Smooth muscle cell (in vitro differentiated cells): ENCODE measurements at regions not wholly inside any gene's neighbourhood (a gene's known extent, or its start where the extent isn't known, plus 50 kb on each side); places are given as distances from the start of the nearest gene placed in this dataset.

Source experiments
- DNase-seq: peaks from one replicate; lab custom pipeline; 2025; ENCODE audit not compliant: unreplicated experiment; lab: John Stamatoyannopoulos, UW
- H2AFZ ChIP-seq: fragments of 200-600 bp; sonication (generic); 2 replicates; pipeline ENCODE4 v1.6.0; 2016; ENCODE audit warnings: antibody characterized with exemption, low read depth, mild to moderate bottlenecking
- H3F3A ChIP-seq: fragments of 200-600 bp; sonication (generic); 2 replicates; pipeline ENCODE4 v1.6.0; 2017; ENCODE audit warnings: antibody characterized with exemption, low read depth
- H3K27ac ChIP-seq: fragments of 200-600 bp; sonication (generic); 2 replicates; pipeline ENCODE4 v1.5.1; 2016; ENCODE audit warnings: low read depth, mild to moderate bottlenecking
- H3K27me3 ChIP-seq: fragments of 200-600 bp; sonication (generic); 2 replicates; pipeline ENCODE4 v1.6.1; 2016; ENCODE audit warnings: low read depth, mild to moderate bottlenecking
- H3K36me3 ChIP-seq: fragments of 200-600 bp; sonication (generic); 2 replicates; pipeline ENCODE4 v1.5.1; 2016; ENCODE audit warnings: low read depth
- H3K4me1 ChIP-seq: fragments of 200-600 bp; sonication (generic); 2 replicates; pipeline ENCODE4 v1.5.1; 2016; ENCODE audit warnings: low read depth
- H3K4me2 ChIP-seq: fragments of 200-600 bp; sonication (generic); 2 replicates; pipeline ENCODE4 v1.6.0; 2016; ENCODE audit warnings: mild to moderate bottlenecking
- H3K4me3 ChIP-seq: fragments of 200-600 bp; sonication (generic); 2 replicates; pipeline ENCODE4 v1.5.1; 2016; ENCODE audit warnings: mild to moderate bottlenecking
- H3K79me2 ChIP-seq: fragments of 200-600 bp; sonication (generic); 2 replicates; pipeline ENCODE4 v1.6.0; 2016; ENCODE audit warnings: low read depth, mild to moderate bottlenecking
- H3K9ac ChIP-seq: fragments of 200-600 bp; sonication (generic); 2 replicates; pipeline ENCODE4 v1.6.0; 2016; ENCODE audit warnings: low read depth
- H3K9me3 ChIP-seq: fragments of 200-600 bp; sonication (generic); replicated peaks from 2 replicates; pipeline ENCODE4 v1.5.1; 2016; ENCODE audit warnings: low read depth
- H4K20me1 ChIP-seq: fragments of 200-600 bp; sonication (generic); 2 replicates; pipeline ENCODE4 v1.6.0; 2016; ENCODE audit warnings: low read depth
- CTCF ChIP-seq: fragments of 200-600 bp; sonication (generic); IDR thresholded peaks from 2 replicates; pipeline ENCODE4 v1.5.1; 2017; ENCODE audit warnings: borderline replicate concordance, mild to moderate bottlenecking, antibody characterized with exemption; ENCODE audit not compliant: insufficient read depth, poor library complexity, severe bottlenecking
- WGBS: methylation state at CpG from one replicate; pipeline ENCODE4 v1.1.7; 2016; ENCODE audit warnings: low lambda C conversion rate; 5-methylcytosine and 5-hydroxymethylcytosine counted together

GRCh38 chr2:176592216-176592615 lies 323.0 kb downstream of the MTX2 start:
- H3K36me3 ChIP-seq, result no peaks in the 10 kb centered on the region
- H3K4me1 ChIP-seq, result no peaks in the 10 kb centered on the region
- H3K27ac ChIP-seq, result no peak overlapping the region
- no peaks in the 10 kb centered on the region for H3K9me3 ChIP-seq
- no peak for TF ChIP-seq CTCF
- no peak overlapping the region for H3K4me2 ChIP-seq
- H3F3A ChIP-seq, result no peaks in the 10 kb centered on the region
- H3K79me2 ChIP-seq, result no peaks in the 10 kb centered on the region
- no peak for DNase-seq
- H3K4me3 ChIP-seq, result no peak overlapping the region
- no peak overlapping the region for H2AFZ ChIP-seq
- no peaks in the 10 kb centered on the region for H4K20me1 ChIP-seq
- H3K9ac ChIP-seq, result no peak overlapping the region
- 38% methylated on average over 6 of the region's 6 CpGs for WGBS
- peaks cover under 1% of the 10 kb centered on the region for H3K27me3 ChIP-seq

GRCh38 chr2:176595986-176596385 lies 326.7 kb downstream of the MTX2 start:
- no peaks in the 10 kb centered on the region for H3F3A ChIP-seq
- H3K4me2 ChIP-seq, result no peak overlapping the region
- no peaks in the 10 kb centered on the region for H3K79me2 ChIP-seq
- no peak overlapping the region for H3K4me3 ChIP-seq
- no peaks in the 10 kb centered on the region for H3K9me3 ChIP-seq
- no peaks in the 10 kb centered on the region for H3K4me1 ChIP-seq
- H2AFZ ChIP-seq, result no peak overlapping the region
- no peak for DNase-seq
- no peak overlapping the region for H3K9ac ChIP-seq
- no peak overlapping the region for H3K27ac ChIP-seq
- WGBS, result 62% methylated on average over 3 of the region's 3 CpGs
- peaks cover 7% of the 10 kb centered on the region for H3K27me3 ChIP-seq
- no peaks in the 10 kb centered on the region for H4K20me1 ChIP-seq
- no peak for TF ChIP-seq CTCF
- H3K36me3 ChIP-seq, result no peaks in the 10 kb centered on the region

- Histone ChIP-seq H4K20me1 (no peaks in the 10 kb centered on the region), H3F3A (no peaks in the 10 kb centered on the region), H3K9me3 (no peaks in the 10 kb centered on the region), H3K79me2 (no peaks in the 10 kb centered on the region), H3K4me3 (no peak overlapping the region), H3K9ac (no peak overlapping the region), H2AFZ (no peak overlapping the region), H3K36me3 (no peaks in the 10 kb centered on the region), H3K27me3 (peaks cover 7% of the 10 kb centered on the region), H3K4me1 (no peaks in the 10 kb centered on the region), H3K4me2 (no peak overlapping the region), H3K27ac (no peak overlapping the region)
- WGBS, result 96% methylated on average over 1 of the region's 1 CpG
- DNase-seq, result no peak
- no peak for TF ChIP-seq CTCF
These were observed 328.7 kb downstream of the MTX2 start for GRCh38 chr2:176597916-176598315.

GRCh38 chr2:176598351-176598750 lies 329.1 kb downstream of the MTX2 start:
- H3K36me3 ChIP-seq, result no peaks in the 10 kb centered on the region
- no peak overlapping the region for H3K9ac ChIP-seq
- H3K4me1 ChIP-seq, result no peaks in the 10 kb centered on the region
- H3K27ac ChIP-seq, result no peak overlapping the region
- H3K27me3 ChIP-seq, result peaks cover 7% of the 10 kb centered on the region
- no peak overlapping the region for H2AFZ ChIP-seq
- H4K20me1 ChIP-seq, result no peaks in the 10 kb centered on the region
- H3F3A ChIP-seq, result no peaks in the 10 kb centered on the region
- DNase-seq, result no peak
- H3K9me3 ChIP-seq, result no peaks in the 10 kb centered on the region
- H3K79me2 ChIP-seq, result no peaks in the 10 kb centered on the region
- H3K4me3 ChIP-seq, result no peak overlapping the region
- WGBS, result 86% methylated on average over 2 of the region's 2 CpGs
- no peak overlapping the region for H3K4me2 ChIP-seq
- TF ChIP-seq CTCF, result no peak
